A549 (cell line): ENCODE measurements at regions not wholly inside any gene's neighbourhood (a gene's known extent, or its start where the extent isn't known, plus 50 kb on each side); places are given as distances from the start of the nearest gene placed in this dataset.

Source experiments
- HOXB13 ChIP-seq: fragments of 250-450 bp; sonication (Bioruptor Pico); IDR thresholded peaks from 2 replicates; pipeline ENCODE4 v1.5.0; 2020; ENCODE audit warnings: low read depth, mild to moderate bottlenecking, moderate library complexity
- POLR2A ChIP-seq: IDR thresholded peaks from 2 replicates; pipeline ENCODE4 v1.6.1; 2012; ENCODE audit warnings: mild to moderate bottlenecking, low read length

DNA sequence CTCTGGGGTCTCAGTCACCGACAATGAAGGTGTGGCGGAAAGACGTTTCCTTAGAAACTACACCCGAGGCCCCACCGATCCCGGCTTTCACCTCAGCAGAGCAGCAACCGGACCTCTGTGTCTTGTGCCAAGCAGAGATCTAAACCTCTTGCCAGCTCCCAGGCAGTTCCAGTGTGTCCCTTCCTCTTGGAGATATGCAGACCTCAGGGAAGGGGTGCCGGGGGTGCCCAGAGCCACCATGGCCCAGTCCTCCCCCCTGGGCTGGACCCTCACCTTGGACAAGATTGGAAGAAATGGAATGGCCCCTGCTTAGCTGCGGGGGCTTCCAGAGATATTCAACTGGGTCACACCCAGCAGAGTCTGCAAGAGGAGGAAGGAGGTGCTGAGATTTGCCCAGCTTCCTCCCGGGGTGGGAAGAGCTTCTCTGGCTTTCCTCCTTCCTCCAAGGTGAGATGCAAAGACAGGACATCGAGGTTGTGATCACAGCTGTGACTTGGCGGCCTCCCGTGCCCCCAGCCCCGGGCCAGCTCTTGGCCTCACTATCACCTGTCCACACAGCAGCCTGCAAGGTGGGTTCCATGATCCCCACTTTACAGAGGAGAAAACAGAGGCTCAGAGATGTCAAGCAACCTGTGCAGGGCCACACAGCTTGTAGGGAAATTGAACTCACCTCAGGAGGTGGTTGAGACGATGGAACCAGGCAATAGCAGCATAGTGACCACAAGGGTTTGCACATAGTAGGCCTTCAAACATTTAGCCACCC, 281.7 kb upstream of the RTL1 start:
- TF ChIP-seq POLR2A: no peak
- no peak for TF ChIP-seq HOXB13 (CRISPR knock-in tag)
